NCI-H1048 (cell line): ENCODE measurements at regions not wholly inside any gene's neighbourhood (a gene's known extent, or its start where the extent isn't known, plus 50 kb on each side); places are given as distances from the start of the nearest gene placed in this dataset.

Experiments used
- DNase-seq: peaks from one replicate; lab custom pipeline; 2025; lab: John Stamatoyannopoulos, UW

DNA sequence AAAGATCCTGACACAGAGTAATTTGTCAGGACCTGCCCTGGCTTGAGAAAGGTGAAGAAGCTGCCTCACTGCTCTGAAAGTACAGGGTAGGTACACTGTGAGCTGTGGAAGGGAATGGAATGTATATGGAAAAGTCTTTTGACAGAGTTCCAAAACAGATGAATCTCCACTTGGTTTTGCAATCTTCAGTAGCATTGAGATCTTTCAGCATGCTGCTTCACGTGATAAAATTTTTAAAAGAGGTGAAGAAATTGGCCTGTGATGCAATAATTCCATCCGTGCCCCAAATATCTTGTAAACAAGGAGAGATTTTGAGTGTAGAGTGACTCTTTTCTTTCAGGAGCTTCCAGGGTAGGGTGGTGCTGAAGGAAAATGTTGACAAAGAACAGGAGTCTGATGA lies 123.1 kb downstream of the OSR1 start:
- DNase-seq = no peak

DNA sequence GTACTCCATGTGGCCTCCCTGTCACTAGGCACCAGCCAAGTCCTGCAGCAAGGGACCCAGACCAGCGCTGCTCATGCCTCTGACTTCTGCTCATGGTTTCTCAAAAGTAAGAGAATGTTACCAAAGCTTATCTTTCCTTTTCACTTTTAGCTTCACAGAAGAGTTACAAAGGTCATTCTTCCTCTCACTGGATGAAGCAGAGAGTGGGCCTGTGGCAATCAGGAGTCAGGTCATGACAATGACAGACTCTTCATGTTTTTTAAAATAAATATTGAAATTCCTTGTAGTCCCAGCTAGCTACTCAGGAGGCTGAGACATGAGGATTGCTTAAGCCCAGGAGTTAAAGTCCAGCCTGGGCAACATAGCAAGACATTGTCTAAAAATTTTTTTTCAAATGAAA lies 126.1 kb downstream of the OSR1 start:
- no peak for DNase-seq

DNA sequence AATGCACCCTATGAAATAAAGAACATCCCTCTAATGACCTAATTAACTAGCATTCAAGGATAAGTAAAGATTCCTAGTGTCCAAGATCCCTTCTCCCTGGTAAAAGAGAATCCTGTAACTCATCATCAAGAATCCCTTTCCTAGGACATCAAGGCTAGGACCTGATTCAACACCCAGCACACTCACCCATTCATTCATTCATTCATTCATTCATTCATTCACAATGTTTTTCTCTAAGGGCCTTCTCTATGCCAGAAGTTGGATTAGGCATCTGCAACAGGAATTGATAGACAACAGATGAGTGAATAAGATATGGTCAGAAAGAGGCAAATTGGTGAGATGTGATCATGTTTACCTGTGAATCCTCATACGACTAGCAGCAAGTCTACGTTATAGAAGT lies 126.8 kb downstream of the OSR1 start:
- DNase-seq = no peak

DNA sequence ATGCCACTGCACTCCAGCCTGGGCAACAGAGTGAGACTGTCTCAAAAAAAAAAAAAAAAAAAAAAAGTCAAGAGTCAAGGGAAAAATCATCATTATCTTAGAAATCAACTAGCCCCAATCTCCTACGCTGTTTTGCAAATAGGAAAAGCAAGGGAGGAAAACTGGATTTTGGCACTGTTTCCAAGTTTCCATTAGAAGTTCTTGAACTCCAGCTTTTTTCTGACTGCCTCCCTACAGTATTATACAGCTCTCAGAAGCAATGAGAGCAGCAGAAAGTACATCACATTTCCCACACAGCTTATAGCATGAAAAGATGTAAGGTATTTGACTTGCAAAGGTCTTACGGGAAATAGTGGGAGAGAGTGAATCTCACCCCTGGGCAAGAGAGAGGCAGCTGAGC lies 127.8 kb downstream of the OSR1 start:
- DNase-seq = no peak

DNA sequence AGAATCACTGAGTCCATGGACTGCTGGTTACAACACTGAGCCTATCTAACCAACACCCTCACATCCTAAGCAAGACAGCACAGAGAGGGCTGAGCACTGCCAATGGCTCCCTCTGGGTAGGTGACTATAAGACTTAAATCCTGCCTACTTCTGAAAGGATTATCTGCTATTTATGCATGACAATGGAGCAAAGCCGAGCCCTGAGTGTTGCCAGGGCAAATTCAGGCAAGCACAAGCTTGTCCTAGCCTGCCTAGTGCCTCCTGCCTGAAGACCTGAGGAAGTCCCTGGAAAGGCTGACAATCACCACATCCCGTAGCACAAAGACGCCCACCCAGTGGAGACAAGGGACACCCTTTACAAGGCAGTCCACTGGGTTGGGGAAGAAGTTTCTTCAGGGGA lies 129.7 kb downstream of the OSR1 start:
- no peak for DNase-seq

DNA sequence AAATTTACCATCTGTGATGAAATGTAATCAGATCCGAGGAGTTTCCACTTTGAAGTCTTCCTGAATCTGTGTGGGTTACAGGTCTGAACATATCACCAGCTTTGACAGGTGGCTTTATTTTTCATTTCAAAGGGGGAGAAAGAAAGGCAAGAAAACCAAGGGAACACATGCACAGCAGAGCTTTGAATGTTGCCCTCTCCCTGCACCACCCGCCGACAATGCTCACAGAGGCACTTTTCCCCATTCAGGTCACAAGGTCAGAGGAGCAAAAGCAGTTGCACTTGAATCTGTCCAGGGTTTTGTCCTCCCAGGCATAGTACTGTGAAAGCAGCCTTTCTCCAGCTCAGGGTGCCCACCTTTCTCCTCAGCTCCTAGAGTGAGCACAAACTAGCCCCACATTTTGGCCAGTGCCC lies 130.2 kb downstream of the OSR1 start:
- no peak for DNase-seq

DNA sequence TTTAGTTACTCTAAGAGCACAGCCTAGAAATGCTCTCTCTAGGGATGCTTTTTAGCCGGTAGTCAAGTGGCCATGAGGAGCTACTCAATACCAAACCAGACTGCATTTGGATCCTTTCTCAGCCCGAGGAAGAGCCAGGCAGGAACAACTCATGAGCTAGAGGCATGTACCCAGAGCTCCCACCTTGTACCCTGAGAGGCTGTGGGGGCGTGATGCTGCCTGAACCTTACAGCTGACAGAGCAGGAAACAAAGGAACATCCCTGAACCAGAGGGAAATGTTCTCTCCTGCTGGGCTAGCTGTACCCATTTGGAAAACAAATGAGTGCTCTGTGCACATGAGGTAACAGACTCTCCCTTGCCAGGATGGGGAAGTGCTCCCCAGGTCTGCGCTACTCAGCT lies 131.6 kb downstream of the OSR1 start:
- no peak for DNase-seq

DNA sequence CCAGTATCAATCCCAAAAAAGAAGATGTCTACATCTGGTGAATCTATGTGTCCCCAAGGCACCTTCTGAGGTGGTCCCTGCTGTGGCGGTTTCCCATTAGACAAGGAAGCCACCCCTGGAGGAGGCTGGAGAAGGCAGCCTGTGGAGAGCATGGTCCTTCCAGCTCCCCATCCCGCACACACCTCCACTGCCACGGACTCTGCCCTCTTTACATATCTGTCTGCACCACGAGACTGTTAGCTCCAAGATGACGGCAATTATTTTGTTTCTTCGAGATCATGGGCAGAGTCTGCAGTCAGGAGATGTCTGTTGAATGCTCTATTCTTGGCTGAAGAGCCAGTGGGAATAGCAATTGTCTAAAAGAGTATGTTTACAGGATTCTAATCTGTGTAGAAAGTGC lies 132.0 kb downstream of the OSR1 start:
- no peak for DNase-seq

DNA sequence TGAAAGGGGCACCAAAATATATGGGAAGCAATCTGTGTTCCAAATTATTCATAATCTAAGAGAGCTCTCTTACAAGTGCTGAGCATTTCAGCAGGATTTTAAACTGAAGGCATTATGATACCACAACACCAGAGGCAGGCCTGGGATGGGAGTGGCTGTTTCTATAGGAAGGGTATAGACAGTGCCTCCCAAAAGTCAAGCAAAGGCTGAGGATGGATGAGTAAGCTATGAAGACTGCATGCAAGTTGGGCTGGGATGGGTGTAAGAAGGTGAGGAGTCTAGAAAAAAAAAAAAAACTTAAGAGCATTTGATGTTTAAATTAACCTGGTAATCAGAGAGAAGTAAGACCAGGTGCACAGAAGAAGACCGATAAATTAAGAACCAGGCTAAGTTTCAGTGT lies 132.5 kb downstream of the OSR1 start:
- no peak for DNase-seq

DNA sequence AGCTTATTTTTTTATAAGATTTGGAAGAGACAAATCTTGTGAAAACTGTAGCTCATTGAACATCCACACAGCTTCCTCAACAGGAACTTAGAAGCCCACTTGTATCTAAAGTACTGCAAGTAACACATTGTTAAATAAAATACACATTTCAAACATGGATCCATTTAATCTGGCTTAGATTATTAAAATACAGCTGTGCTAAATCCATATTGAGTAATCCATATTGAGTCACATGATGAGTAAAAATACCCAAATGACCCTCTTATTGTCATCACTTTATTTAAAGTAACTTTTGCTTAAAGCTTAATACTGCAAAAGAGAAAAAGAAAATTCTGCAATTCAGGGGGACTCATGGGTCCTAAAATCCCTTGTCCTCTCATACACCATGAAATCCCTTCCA lies 133.3 kb downstream of the OSR1 start:
- no peak for DNase-seq

DNA sequence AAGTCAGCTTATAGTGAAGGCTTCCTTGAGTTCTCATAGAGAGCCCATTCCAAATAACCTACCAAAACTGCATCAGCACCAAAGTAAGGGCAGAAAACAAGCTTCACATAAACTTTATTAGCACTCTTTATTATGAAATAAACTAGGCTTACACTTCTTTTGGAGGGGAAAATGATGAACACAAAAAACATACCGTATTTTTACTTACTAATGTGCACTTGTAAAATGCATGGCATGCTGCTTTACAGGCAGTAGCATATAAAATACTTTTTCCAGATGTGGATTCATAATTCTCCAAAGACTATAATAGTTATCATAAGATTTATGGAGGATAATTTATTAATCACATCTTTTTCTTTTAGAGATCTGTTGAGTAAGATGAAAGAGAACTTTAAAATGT lies 133.9 kb downstream of the OSR1 start:
- DNase-seq = no peak

DNA sequence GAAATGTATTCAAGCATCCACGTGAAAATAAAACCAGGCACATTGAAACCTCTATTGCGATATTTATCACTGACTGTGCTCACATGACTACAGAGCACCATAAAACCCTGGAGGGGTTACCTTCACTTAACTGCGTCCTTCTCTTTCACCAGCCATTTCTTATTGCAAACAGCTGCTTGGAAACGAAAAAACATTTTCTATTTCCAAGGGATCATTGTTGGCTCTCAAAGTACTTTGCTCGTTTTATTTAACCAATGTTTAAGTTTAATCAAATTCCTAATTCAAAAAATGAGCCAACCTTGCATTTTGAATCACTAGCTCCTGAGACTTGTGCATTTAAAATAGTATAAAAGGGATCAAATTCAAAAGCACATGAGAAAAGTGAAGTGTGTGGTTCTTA lies 134.4 kb downstream of the OSR1 start:
- DNase-seq = no peak

DNA sequence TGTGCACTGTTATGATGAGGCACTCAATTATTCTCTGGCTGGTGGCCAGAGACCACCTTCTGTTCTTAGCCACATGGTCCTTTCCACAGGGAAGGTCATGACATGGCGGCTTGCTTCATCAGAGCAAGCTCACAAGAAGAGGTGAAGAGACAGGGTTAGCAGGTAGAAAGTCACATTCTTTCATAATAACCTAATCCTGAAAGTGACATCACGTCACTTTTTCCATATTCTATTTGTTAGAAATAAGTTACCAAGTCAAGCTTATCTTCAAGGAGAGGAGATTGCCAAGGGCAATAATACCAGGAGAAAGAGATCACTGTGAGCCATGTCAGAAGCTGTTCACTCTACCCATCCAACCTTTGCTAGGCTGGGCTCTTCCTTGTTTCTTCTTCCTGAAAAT lies 139.4 kb downstream of the OSR1 start:
- no peak for DNase-seq

DNA sequence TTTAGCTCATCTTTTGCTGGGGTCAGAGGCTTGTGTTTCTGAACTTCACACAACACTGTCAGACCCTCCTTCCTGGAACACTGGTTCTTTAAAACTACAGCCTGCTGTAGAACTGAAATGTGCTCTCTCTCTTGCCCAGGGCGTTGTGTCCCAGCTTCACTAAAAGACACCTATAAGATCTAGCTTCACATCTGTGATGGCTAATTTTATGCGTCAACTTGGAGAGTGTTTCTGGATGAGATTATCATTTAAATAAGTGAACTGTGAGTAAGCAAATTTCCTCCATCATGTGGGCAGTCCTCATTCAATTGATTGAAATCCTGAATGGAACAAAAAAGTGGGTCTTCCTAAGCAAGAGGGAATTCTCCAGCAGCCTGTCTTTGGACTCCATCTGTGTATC lies 140.3 kb downstream of the OSR1 start:
- no peak for DNase-seq

DNA sequence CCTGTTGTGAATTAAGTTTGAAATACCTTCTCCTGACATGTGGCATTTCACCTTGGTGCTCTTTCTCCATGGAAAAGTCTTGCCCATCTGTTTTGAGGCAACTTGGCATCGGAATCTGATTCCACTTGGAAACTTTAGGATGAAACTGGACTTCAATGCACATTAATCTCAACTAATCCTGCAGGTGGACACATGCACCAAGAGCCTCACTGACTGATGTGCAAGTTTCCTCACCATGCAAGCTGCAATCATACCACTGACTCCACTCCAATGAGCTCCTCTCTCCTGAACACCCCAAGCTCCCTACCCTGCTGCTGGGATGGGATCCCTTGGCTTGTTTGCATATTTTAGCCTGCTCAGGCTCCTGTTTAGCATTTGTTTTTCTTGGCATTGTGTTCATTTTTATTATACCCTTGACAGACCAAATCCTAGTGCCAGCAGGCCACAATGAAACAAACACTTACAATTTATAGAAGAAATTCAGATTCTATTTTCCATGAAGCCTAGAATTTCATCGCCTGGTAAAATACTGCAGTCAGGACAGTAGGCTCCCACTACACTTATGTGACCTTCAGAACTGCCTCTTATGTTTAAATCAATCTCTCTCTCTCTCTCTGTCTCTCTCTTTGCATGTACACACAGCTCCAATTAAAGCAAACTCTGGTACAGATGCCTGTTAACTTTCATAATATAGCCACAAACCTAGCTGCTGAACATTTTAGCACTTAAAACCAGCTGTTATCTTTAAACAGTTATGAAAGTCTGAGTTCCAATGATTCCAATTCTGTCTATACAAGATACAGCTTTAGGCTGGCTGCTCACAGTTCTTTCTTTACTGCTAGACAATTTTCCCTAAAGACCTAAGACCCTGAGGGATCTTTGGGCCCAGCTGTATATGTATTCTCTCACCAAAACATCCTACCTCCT lies 141.5 kb downstream of the OSR1 start:
- no peak for DNase-seq

DNA sequence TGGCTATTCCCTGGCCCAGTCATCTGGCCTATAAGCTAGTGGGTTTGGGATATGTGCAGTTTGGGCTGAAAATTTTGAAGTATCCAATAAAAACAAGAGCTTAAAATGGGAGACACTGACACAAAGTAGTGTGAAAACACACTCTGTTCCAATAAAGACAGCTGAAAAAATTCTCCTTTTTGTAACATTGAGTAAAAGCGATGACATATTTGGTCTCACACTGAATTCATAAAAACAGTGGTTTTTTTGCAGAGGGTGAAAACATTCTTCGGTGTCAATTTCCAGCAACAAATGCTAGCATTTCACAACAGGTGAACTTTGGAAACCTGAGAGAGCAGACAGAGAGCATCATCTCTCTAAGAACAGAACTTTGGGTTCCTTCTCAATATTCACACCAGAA lies 142.2 kb downstream of the OSR1 start:
- DNase-seq = no peak

DNA sequence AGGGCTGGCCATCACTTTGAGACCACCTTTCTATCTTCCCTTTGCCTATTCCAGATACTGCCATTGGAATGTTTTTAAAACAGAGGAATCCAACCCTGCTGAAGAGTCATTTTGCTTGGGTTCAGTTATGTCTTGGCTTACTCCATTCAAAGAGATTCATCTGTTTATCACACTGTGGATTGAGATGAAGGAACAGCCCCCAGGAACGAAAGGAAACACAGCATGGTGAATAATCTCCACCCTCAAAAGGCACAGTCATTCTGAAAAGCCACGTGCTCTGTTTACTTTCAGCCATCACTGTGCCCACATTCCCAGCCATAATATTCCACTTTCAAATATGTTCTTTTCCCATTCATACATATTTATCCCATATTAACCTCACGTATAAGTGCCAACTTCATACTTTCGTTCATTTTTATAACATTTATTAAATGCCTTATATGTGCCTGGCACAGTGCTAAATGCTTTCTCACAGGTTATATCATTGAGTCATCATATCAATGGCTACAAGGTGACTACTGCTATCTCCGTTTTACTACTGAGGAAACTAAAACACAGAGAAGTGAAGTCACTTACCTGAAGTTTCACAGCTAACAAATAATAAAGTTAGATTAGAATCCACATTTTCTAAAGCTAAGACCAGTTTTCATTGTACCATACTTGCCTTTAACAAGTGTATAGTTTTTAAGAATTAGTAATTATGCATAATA lies 143.6 kb downstream of the OSR1 start:
- no peak for DNase-seq

DNA sequence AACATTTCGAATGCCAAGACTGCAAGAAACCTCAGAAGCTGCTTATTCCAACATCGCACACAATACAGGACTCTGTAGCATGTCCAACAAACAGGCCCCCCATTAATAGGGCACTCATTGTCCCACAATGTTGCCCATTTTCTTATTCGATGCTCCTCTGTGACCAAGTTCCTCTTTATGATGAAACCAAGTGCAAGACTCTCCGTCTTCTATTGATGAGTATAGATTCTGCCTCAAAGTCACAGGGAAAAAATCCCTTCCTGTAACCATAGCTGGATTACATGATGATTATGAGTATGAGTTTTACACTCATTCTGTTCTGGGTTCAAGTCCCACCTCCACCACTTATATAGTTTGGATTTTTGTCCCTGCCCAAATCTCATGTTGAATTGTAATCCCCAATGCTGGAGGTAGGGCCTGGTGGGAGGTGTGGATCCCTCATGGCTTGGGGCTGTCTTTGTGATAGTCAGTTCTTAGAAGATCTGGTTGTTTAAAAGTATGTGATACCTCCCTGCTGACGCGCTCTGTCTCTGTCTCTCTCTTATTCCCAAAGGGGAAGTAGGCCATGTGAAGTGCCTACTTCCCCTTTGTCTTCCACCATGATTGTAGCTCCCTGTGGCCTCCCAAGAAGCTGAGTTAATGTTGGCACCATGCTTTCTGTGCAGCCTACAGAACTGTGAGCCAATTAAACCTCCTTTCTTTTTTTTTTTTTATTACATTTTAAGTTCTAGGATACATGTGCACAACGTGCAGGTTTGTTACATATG lies 148.7 kb downstream of the OSR1 start:
- DNase-seq = no peak

DNA sequence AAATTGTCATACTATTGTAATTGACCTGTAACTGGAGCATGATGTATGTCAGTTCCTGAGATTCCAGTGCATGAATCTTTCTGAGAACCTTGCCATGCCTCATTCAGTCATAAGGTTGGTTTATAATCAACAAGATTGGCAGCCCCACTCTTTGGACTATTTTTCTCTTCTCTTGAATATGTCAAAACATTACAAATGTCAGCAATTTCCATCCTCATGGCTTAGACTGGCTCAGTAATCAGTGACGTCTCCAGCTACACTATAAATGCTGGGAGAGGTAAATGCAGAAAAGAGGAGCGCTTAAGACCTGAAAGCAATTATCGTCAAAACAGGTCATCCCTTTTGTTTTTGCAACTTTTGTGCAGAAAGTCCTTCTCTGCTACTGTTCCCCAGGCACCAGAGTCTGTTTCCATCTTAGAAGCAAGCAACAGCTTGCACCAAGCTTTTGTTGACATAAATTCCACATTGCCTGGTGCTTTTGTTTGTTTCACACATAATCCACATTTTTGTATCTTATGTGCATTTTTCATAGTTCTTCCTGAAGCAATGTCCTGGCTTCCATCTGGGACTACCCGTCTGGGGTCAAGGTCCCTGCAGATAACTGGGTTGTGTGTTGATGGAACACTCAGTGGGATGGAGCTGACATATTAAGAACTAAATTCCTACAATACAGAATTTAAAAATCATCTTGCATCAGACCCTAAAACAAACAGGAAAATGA lies 149.8 kb downstream of the OSR1 start:
- DNase-seq = no peak

DNA sequence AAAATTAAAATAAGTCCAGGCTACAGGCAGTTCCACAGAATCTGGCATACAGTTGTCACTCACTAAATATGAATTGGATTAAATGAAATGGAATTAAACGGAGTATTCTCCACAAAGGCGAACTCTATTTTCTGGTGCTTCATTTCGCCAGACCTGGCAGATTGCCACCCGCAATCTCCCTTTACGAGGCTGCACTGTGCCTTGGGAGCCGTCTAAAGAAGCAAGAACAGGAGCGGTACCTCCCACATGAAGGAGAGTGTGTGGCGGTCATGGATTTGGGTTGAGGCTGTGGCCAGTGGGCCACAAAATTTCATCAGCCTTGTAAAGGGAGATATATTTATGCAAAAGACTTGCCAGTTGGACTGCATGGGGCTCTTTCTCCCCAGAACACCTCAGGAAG lies 151.0 kb downstream of the OSR1 start:
- no peak for DNase-seq

DNA sequence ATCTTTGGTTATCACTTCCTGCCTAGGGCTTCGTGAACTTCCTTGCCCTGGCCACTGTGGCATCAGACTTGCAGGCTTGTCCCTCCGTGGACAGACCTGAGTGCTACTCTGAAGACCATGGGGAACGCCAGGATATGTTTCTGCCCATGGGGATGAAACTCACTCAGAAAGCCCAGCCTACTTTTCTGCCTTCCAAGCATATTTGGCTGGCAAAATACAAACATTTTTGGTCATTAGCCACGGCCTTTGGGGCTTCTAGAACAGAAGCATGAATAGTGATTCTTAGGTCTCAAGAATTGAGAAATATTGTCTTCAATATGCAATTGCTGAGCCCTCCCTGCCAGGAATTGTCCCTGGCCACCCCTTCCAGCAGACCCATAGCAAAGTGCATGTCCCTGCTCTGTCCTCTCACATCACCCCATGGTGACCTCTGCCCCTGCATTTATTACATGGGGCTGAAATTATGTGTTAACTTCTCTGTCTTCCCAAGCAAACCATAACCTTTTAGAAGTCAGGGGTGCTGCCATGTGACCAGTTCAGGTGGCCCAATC lies 152.4 kb downstream of the OSR1 start:
- no peak for DNase-seq

DNA sequence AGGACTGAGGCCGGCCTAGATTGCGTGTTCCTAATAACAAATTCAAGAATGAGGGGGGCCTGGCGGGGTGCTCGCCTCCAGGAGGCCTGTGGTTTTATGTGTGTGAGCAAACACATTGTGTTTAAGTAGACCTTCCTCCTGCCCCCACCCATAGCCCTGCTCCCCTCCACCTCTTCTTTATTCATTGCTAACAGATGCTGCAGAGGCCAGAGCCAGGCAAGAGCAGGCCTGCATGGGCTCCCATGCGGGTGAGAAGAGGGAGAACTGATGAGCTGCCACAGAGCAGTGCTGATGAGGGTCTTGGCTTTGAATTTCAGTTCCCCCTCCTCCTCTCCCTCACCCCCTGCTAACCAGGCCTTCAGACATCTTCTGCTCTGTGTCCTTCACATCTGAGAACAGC lies 154.6 kb downstream of the OSR1 start:
- no peak for DNase-seq
